ENCODE measurements at regions not wholly inside any gene's neighbourhood (a gene's known extent, or its start where the extent isn't known, plus 50 kb on each side); places are given as distances from the start of the nearest gene placed in this dataset.

DNA sequence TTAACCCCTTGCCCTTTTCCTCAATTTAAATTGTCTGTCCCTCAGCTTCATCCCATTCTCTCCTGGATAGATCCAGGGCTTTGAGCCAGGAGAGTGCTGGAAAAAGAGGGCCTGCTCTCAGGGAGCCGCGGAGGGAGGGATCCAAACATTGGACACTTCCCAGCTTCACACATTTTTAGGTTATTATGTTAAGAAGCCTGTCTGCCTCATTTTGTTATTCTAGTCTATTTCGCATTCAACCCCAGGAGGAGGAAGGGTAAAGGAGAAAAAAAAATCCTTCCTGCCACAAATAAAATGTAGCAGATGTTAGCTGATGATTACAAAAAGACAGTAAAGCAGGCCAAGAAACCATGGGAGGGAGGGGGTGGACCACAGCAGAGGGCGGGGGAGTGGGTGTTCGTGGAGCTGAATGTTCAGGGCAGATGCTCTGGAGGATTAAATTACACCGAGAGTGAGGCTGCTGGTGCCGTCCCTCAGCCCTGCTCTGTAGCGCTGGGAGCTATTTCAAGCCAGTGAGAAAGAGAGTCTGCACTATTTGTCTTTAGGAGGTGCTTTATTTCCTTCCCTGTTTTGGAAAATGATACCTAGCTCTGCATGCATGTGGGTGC is 60.6 kb upstream of the ZFR start:
- TF ChIP-seq GABPA (IDR thresholded peaks at IDR 0.05 in 1 of 2, conservative IDR thresholded peaks at IDR 0.05 in 1 of 2) (no peak), JUND (IDR thresholded peaks at IDR 0.05) (no peak), YY1 (IDR thresholded peaks at IDR 0.05) (no peak), TAF1 (conservative IDR thresholded peaks at IDR 0.05) (no peak), SP1 (IDR thresholded peaks at IDR 0.05) (no peak), HNF4A (conservative IDR thresholded peaks at IDR 0.05) (no peak), HNF4G (IDR thresholded peaks at IDR 0.05) (no peak), RAD21 (IDR thresholded peaks at IDR 0.05) (no peak), EGR1 (IDR thresholded peaks at IDR 0.05; ENCODE audit: low read depth in 2 of 2) (no peak)
- TF ChIP-seq, protein P1, sequence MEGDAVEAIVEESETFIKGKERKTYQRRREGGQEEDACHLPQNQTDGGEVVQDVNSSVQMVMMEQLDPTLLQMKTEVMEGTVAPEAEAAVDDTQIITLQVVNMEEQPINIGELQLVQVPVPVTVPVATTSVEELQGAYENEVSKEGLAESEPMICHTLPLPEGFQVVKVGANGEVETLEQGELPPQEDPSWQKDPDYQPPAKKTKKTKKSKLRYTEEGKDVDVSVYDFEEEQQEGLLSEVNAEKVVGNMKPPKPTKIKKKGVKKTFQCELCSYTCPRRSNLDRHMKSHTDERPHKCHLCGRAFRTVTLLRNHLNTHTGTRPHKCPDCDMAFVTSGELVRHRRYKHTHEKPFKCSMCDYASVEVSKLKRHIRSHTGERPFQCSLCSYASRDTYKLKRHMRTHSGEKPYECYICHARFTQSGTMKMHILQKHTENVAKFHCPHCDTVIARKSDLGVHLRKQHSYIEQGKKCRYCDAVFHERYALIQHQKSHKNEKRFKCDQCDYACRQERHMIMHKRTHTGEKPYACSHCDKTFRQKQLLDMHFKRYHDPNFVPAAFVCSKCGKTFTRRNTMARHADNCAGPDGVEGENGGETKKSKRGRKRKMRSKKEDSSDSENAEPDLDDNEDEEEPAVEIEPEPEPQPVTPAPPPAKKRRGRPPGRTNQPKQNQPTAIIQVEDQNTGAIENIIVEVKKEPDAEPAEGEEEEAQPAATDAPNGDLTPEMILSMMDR (IDR thresholded peaks at IDR 0.05; ENCODE audit: low read depth, low read length, missing input control) = no peak
- TF ChIP-seq, protein P2, sequence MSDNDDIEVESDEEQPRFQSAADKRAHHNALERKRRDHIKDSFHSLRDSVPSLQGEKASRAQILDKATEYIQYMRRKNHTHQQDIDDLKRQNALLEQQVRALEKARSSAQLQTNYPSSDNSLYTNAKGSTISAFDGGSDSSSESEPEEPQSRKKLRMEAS (IDR thresholded peaks at IDR 0.05) = no peak
- TF ChIP-seq, protein P3, sequence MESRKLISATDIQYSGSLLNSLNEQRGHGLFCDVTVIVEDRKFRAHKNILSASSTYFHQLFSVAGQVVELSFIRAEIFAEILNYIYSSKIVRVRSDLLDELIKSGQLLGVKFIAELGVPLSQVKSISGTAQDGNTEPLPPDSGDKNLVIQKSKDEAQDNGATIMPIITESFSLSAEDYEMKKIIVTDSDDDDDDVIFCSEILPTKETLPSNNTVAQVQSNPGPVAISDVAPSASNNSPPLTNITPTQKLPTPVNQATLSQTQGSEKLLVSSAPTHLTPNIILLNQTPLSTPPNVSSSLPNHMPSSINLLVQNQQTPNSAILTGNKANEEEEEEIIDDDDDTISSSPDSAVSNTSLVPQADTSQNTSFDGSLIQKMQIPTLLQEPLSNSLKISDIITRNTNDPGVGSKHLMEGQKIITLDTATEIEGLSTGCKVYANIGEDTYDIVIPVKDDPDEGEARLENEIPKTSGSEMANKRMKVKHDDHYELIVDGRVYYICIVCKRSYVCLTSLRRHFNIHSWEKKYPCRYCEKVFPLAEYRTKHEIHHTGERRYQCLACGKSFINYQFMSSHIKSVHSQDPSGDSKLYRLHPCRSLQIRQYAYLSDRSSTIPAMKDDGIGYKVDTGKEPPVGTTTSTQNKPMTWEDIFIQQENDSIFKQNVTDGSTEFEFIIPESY (IDR thresholded peaks at IDR 0.05) = no peak
- TF ChIP-seq, protein P4, sequence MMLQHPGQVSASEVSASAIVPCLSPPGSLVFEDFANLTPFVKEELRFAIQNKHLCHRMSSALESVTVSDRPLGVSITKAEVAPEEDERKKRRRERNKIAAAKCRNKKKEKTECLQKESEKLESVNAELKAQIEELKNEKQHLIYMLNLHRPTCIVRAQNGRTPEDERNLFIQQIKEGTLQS (IDR thresholded peaks at IDR 0.05) = no peak
- TF ChIP-seq, protein P5, sequence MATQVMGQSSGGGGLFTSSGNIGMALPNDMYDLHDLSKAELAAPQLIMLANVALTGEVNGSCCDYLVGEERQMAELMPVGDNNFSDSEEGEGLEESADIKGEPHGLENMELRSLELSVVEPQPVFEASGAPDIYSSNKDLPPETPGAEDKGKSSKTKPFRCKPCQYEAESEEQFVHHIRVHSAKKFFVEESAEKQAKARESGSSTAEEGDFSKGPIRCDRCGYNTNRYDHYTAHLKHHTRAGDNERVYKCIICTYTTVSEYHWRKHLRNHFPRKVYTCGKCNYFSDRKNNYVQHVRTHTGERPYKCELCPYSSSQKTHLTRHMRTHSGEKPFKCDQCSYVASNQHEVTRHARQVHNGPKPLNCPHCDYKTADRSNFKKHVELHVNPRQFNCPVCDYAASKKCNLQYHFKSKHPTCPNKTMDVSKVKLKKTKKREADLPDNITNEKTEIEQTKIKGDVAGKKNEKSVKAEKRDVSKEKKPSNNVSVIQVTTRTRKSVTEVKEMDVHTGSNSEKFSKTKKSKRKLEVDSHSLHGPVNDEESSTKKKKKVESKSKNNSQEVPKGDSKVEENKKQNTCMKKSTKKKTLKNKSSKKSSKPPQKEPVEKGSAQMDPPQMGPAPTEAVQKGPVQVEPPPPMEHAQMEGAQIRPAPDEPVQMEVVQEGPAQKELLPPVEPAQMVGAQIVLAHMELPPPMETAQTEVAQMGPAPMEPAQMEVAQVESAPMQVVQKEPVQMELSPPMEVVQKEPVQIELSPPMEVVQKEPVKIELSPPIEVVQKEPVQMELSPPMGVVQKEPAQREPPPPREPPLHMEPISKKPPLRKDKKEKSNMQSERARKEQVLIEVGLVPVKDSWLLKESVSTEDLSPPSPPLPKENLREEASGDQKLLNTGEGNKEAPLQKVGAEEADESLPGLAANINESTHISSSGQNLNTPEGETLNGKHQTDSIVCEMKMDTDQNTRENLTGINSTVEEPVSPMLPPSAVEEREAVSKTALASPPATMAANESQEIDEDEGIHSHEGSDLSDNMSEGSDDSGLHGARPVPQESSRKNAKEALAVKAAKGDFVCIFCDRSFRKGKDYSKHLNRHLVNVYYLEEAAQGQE (IDR thresholded peaks at IDR 0.05) = no peak

Measured in liver (tissue), 3 donors.